ENCODE measurements at regions not wholly inside any gene's neighbourhood (a gene's known extent, or its start where the extent isn't known, plus 50 kb on each side); places are given as distances from the start of the nearest gene placed in this dataset.

- intact Hi-C loops (cut with micrococcal nuclease), result no loop called here
Measured at GRCh38 chr7:153433223-153433622, 619.0 kb upstream of the DPP6 start.

- intact Hi-C loops (cut with micrococcal nuclease), result no loop called here
Measured at GRCh38 chr7:153440715-153441114, 611.5 kb upstream of the DPP6 start.

GRCh38 chr7:153443032-153443701 is 609.0 kb upstream of the DPP6 start:
- intact Hi-C loops (cut with micrococcal nuclease), result no loop called here

GRCh38 chr7:153444641-153445040 is 607.6 kb upstream of the DPP6 start:
- intact Hi-C loops (cut with micrococcal nuclease), result no loop called here

- intact Hi-C loops (cut with micrococcal nuclease), result no loop called here
Measured at GRCh38 chr7:153445641-153446040, 606.6 kb upstream of the DPP6 start.

GRCh38 chr7:153446490-153446889 is 605.7 kb upstream of the DPP6 start:
- intact Hi-C loops (cut with micrococcal nuclease), result no loop called here

GRCh38 chr7:153447011-153447410 is 605.2 kb upstream of the DPP6 start:
- intact Hi-C loops (cut with micrococcal nuclease), result no loop called here

GRCh38 chr7:153452661-153453060 is 599.5 kb upstream of the DPP6 start:
- intact Hi-C loops (cut with micrococcal nuclease), result no loop called here

- intact Hi-C loops (cut with micrococcal nuclease), result no loop called here
Measured at GRCh38 chr7:153454306-153454705, 597.9 kb upstream of the DPP6 start.

GRCh38 chr7:153457746-153458145 is 594.5 kb upstream of the DPP6 start:
- intact Hi-C loops (cut with micrococcal nuclease), result no loop called here

- intact Hi-C loops (cut with micrococcal nuclease), result no loop called here
Measured at GRCh38 chr7:153470004-153470671, 582.1 kb upstream of the DPP6 start.

GRCh38 chr7:153472516-153472915 is 579.7 kb upstream of the DPP6 start:
- intact Hi-C loops (cut with micrococcal nuclease), result no loop called here

- intact Hi-C loops (cut with micrococcal nuclease), result no loop called here
Measured at GRCh38 chr7:153473185-153473584, 579.0 kb upstream of the DPP6 start.

- intact Hi-C loops (cut with micrococcal nuclease), result no loop called here
Measured at GRCh38 chr7:153475239-153475638, 577.0 kb upstream of the DPP6 start.

GRCh38 chr7:153476166-153476565 is 576.0 kb upstream of the DPP6 start:
- intact Hi-C loops (cut with micrococcal nuclease), result no loop called here

GRCh38 chr7:153496257-153496656 is 555.9 kb upstream of the DPP6 start:
- intact Hi-C loops (cut with micrococcal nuclease), result no loop called here

- intact Hi-C loops (cut with micrococcal nuclease), result no loop called here
Measured at GRCh38 chr7:153503093-153503492, 549.1 kb upstream of the DPP6 start.

- intact Hi-C loops (cut with micrococcal nuclease), result no loop called here
Measured at GRCh38 chr7:153504288-153505075, 547.7 kb upstream of the DPP6 start.

GRCh38 chr7:153507885-153508284 is 544.3 kb upstream of the DPP6 start:
- intact Hi-C loops (cut with micrococcal nuclease), result no loop called here

- intact Hi-C loops (cut with micrococcal nuclease), result no loop called here
Measured at GRCh38 chr7:153509768-153510167, 542.4 kb upstream of the DPP6 start.

GRCh38 chr7:153510674-153511073 is 541.5 kb upstream of the DPP6 start:
- intact Hi-C loops (cut with micrococcal nuclease), result no loop called here

GRCh38 chr7:153514032-153514431 is 538.2 kb upstream of the DPP6 start:
- intact Hi-C loops (cut with micrococcal nuclease), result no loop called here

Measured in T-helper 1 cell treated with Interleukin-12 subunit alpha and Interleukin-12 subunit beta and Interleukin-4 antibody, amounts not matched to agents 30 ng/mL and 1 ng/mL, for 36 hours (primary cell).